PC-9 (cell line): ENCODE measurements at regions not wholly inside any gene's neighbourhood (a gene's known extent, or its start where the extent isn't known, plus 50 kb on each side); places are given as distances from the start of the nearest gene placed in this dataset.

Experiments used
- CTCF ChIP-seq: fragments of 200-600 bp; sonication (generic); conservative IDR thresholded peaks from 2 replicates; pipeline ENCODE4 v1.6.1; 2017; ENCODE audit warnings: mixed run types, antibody characterized with exemption, mild to moderate bottlenecking, moderate library complexity
- EZH2 ChIP-seq: fragments of 200-600 bp; sonication (generic); IDR thresholded peaks from 2 replicates; pipeline ENCODE4 v1.8.0; 2017; ENCODE audit warnings: antibody characterized with exemption, low read depth

DNA sequence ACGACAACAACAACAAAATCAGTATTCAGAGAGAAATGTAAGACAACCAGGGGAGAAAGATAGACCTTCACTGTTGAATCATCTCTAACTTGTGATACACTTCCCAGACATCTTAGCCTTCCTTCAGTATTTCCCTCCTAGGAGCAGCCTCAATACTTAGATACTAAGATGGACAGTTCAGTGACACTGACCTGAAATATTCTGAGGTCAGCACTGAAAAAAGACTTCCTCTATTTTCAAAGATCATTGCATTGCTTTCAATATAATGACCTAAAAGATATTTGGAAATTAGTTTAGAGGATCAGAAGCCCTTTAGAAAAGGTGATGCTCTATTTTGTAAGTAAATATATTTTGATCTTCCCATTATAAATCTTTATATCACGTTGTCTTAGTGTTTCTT is 101.0 kb downstream of the MRPL39 start:
- TF ChIP-seq CTCF = no peak
- TF ChIP-seq EZH2 = no peak
